Fibroblast of lung (primary cell): ENCODE measurements at regions not wholly inside any gene's neighbourhood (a gene's known extent, or its start where the extent isn't known, plus 50 kb on each side); places are given as distances from the start of the nearest gene placed in this dataset.

ENCODE experiments used
- DNase-seq, 2 donors: peaks; one replicate each; pipeline versions ENCODE4 v3.0.0 to v3.0.0-alpha.2; 2010; ENCODE audit warnings: low read depth in 2 of 2
- H2AFZ ChIP-seq: 2 replicates; pipeline ENCODE4 v1.5.1; 2012; ENCODE audit warnings: low read length, control low read depth, inconsistent platforms
- H3K27ac ChIP-seq: 2 replicates; pipeline ENCODE4 v1.5.1; 2011; ENCODE audit warnings: low read length, control low read depth; ENCODE audit not compliant: insufficient read depth
- H3K27me3 ChIP-seq: 2 replicates; pipeline ENCODE4 v1.5.1; 2011; ENCODE audit warnings: mild to moderate bottlenecking, low read length; ENCODE audit not compliant: control insufficient read depth, insufficient read depth
- H3K36me3 ChIP-seq: 2 replicates; pipeline ENCODE4 v1.5.1; 2011; ENCODE audit warnings: low read length; ENCODE audit not compliant: control insufficient read depth, insufficient read depth
- H3K4me1 ChIP-seq: 2 replicates; pipeline ENCODE4 v1.5.1; 2011; ENCODE audit warnings: low read length; ENCODE audit not compliant: control insufficient read depth, insufficient read depth; ENCODE audit errors: extremely low read depth
- H3K4me2 ChIP-seq: 2 replicates; pipeline ENCODE4 v1.5.1; 2011; ENCODE audit warnings: low read length, control low read depth; ENCODE audit not compliant: insufficient read depth; ENCODE audit errors: extremely low read depth
- H3K4me3 ChIP-seq, 4 experiments: fragments of 200-600 bp in 1 of 4; sonication (generic) in 1 of 4; replicated peaks in 1 of 4; 2 replicates each; pipeline ENCODE4 v1.5.1; 2011 to 2016; ENCODE audit warnings: low read length in 4 of 4, low read depth in 3 of 4, mild to moderate bottlenecking in 3 of 4, control low read depth in 2 of 4, inconsistent platforms in 1 of 4, mixed read lengths in 1 of 4; ENCODE audit not compliant: insufficient read depth in 1 of 4; ENCODE audit errors: control extremely low read depth in 1 of 4
- H3K79me2 ChIP-seq: 2 replicates; pipeline ENCODE4 v1.5.1; 2012; ENCODE audit warnings: mild to moderate bottlenecking, low read length, inconsistent platforms; ENCODE audit not compliant: control insufficient read depth, insufficient read depth
- H3K9ac ChIP-seq: 2 replicates; pipeline ENCODE4 v1.5.1; 2011; ENCODE audit warnings: mild to moderate bottlenecking, low read length, control low read depth; ENCODE audit not compliant: insufficient read depth
- H3K9me3 ChIP-seq: 2 replicates; pipeline ENCODE4 v1.5.1; 2012; ENCODE audit warnings: low read depth, low read length; ENCODE audit not compliant: control insufficient read depth, insufficient read depth
- H4K20me1 ChIP-seq: 2 replicates; pipeline ENCODE4 v1.5.1; 2011; ENCODE audit warnings: low read length; ENCODE audit not compliant: control insufficient read depth, insufficient read depth; ENCODE audit errors: extremely low read depth
- EZH2 ChIP-seq: IDR thresholded peaks from 2 replicates; pipeline ENCODE4 v1.5.1; 2012; ENCODE audit warnings: low read length, control low read depth, mild to moderate bottlenecking; ENCODE audit errors: missing control alignments
- TF ChIP-seq, protein P1 (sequence below), 2 donors: IDR thresholded peaks in 1 of 2; conservative IDR thresholded peaks in 1 of 2; 1 replicate in 1 of 2; 2 replicates in 1 of 2; pipeline ENCODE4 v1.5.1; 2011 to 2012; ENCODE audit warnings: low read length in 2 of 2, control low read depth in 1 of 2, inconsistent platforms in 1 of 2, low read depth in 1 of 2, mild to moderate bottlenecking in 1 of 2

DNA sequence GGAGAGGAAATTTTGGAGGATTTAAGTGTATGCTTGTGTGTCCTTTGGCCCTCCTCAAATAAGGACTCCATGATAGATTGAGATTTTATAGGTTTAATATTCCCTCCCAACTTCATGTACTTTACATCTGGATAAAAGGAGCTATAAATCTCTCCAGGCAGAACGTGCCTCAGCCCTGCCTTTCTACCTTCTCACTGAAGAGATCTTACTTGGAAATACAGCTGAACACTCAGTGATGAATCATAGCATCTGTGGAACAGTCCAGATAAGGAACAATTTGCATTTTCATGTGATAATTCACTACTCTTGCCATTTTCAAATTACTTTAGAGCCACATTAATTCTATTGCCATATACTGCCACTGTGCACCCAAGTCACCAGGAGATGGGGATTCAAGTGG is 364.6 kb upstream of the PODXL start:
- Histone ChIP-seq H4K20me1 (no peaks in the 10 kb centered on the region), H3K36me3 (no peaks in the 10 kb centered on the region), H3K4me1 (no peaks in the 10 kb centered on the region), H3K27me3 (no peaks in the 10 kb centered on the region), H2AFZ (no peak overlapping the region), H3K9me3 (no peaks in the 10 kb centered on the region), H3K4me3 (no peak overlapping the region), H3K4me2 (no peak overlapping the region), H3K79me2 (no peaks in the 10 kb centered on the region), H3K27ac (no peak overlapping the region), H3K9ac (no peak overlapping the region)
- no peak for TF ChIP-seq EZH2
- TF ChIP-seq, protein P1, sequence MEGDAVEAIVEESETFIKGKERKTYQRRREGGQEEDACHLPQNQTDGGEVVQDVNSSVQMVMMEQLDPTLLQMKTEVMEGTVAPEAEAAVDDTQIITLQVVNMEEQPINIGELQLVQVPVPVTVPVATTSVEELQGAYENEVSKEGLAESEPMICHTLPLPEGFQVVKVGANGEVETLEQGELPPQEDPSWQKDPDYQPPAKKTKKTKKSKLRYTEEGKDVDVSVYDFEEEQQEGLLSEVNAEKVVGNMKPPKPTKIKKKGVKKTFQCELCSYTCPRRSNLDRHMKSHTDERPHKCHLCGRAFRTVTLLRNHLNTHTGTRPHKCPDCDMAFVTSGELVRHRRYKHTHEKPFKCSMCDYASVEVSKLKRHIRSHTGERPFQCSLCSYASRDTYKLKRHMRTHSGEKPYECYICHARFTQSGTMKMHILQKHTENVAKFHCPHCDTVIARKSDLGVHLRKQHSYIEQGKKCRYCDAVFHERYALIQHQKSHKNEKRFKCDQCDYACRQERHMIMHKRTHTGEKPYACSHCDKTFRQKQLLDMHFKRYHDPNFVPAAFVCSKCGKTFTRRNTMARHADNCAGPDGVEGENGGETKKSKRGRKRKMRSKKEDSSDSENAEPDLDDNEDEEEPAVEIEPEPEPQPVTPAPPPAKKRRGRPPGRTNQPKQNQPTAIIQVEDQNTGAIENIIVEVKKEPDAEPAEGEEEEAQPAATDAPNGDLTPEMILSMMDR (conservative IDR thresholded peaks at IDR 0.05 in 1 of 2, IDR thresholded peaks at IDR 0.05 in 1 of 2; ENCODE audit: low read depth in 1 of 2, low read length in 2 of 2), result no peak
- DNase-seq, result peak in 1 of 2 donors; percentile 80

DNA sequence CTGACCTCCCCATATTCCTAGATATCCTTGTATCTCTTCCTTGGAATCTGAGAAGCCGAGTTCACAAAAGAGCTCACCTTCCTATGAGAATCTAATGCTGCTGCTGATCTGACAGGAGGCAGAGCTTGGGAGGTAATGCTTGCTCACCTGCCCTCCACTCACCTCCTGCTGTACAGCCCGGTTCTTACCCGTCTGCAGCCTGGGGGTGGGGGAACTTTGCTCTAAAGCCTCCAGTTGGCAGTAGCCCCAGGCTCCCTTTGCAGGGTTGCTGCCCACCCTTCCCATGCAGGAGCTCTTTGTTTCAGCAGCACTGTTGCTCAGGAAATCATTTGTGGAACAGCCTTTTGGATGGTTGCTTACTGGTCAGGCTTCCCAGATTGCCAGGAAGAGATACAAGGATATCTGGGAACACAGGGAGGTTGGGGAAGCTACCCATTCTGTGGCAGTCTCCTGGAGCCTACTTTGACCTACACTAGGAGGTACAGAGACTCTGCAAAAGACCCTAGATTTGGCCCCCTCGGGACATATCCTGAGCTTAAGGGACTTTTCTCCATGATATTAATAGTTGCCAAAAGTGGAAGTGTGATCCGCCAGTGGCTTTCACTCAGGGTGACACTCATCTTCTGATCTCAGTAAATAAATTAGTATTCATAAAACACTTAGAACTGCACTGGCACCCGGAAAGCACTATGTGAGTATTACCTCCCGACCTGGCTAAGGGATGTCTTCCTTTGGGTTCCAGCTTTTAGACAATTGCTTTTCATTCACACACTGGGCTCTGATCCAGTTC is 363.7 kb upstream of the PODXL start:
- no peak overlapping the region for H2AFZ ChIP-seq
- H3K27me3 ChIP-seq, result no peaks in the 10 kb centered on the region
- no peaks in the 10 kb centered on the region for H3K79me2 ChIP-seq
- no peak overlapping the region for H3K9ac ChIP-seq
- H4K20me1 ChIP-seq, result no peaks in the 10 kb centered on the region
- H3K9me3 ChIP-seq, result no peaks in the 10 kb centered on the region
- no peak overlapping the region for H3K4me3 ChIP-seq
- no peak overlapping the region for H3K4me2 ChIP-seq
- DNase-seq, result no peak
- no peak overlapping the region for H3K27ac ChIP-seq
- no peak for TF ChIP-seq EZH2
- TF ChIP-seq, protein P1 (conservative IDR thresholded peaks at IDR 0.05 in 1 of 2, IDR thresholded peaks at IDR 0.05 in 1 of 2; ENCODE audit: low read depth in 1 of 2, low read length in 2 of 2), result no peak
- no peaks in the 10 kb centered on the region for H3K36me3 ChIP-seq
- no peaks in the 10 kb centered on the region for H3K4me1 ChIP-seq

DNA sequence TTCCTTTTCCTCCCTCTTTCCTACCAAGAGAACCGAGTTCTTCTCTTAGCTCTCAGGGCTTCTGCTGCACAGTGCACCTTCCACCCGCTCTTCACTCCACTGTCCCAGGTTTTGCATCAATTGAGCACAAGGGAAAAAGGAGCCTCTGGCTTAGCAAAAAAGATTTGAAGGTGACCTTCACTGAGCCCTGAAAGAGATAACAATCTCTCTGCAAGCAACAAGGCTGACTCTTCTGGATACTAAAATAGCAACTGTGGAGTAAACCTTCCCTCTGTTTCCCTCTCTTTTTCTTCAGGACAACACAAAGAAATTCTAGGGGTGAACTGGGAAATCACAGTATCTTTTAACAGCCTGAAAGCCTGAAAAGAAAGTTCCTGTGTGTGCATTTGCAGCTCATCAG is 354.7 kb upstream of the PODXL start:
- H3K9me3 ChIP-seq, result no peaks in the 10 kb centered on the region
- H3K27ac ChIP-seq, result no peak overlapping the region
- TF ChIP-seq, protein P1 (conservative IDR thresholded peaks at IDR 0.05 in 1 of 2, IDR thresholded peaks at IDR 0.05 in 1 of 2; ENCODE audit: low read depth in 1 of 2, low read length in 2 of 2), result no peak
- no peak for TF ChIP-seq EZH2
- H3K9ac ChIP-seq, result no peak overlapping the region
- H2AFZ ChIP-seq, result no peak overlapping the region
- H4K20me1 ChIP-seq, result no peaks in the 10 kb centered on the region
- no peaks in the 10 kb centered on the region for H3K36me3 ChIP-seq
- H3K4me3 ChIP-seq, result no peak overlapping the region
- DNase-seq, result no peak
- no peaks in the 10 kb centered on the region for H3K27me3 ChIP-seq
- no peaks in the 10 kb centered on the region for H3K4me1 ChIP-seq
- no peak overlapping the region for H3K4me2 ChIP-seq
- H3K79me2 ChIP-seq, result no peaks in the 10 kb centered on the region
